HG02852 (cell line): ENCODE measurements at regions not wholly inside any gene's neighbourhood (a gene's known extent, or its start where the extent isn't known, plus 50 kb on each side); places are given as distances from the start of the nearest gene placed in this dataset.
"Not testable (repeated sequence)": the region's sequence is repeated elsewhere in the genome, so short reads cannot be mapped to it uniquely, and the experiment has no call there.

ENCODE experiments used
- ATAC-seq: cut with Tn5 transposase; IDR thresholded peaks from one replicate; pipeline ENCODE4 v1.9.1; 2021; ENCODE audit warnings: mild to moderate bottlenecking, moderate library complexity; ENCODE audit not compliant: unreplicated experiment

- ATAC-seq = no peak
These were observed 167.3 kb upstream of the GSE1 start for GRCh38 chr16:85445779-85446222.

GRCh38 chr16:85446951-85447692 lies 166.0 kb upstream of the GSE1 start:
- no peak for ATAC-seq

- no peak for ATAC-seq
These were observed 165.3 kb upstream of the GSE1 start for GRCh38 chr16:85447693-85448313.

- ATAC-seq = no peak
These were observed 164.4 kb upstream of the GSE1 start for GRCh38 chr16:85448557-85449190.

- no peak for ATAC-seq
These were observed 163.8 kb upstream of the GSE1 start for GRCh38 chr16:85449191-85449884.

GRCh38 chr16:85449885-85450245 lies 163.3 kb upstream of the GSE1 start:
- ATAC-seq = no peak

- not testable (repeated sequence) for ATAC-seq
These were observed 162.0 kb upstream of the GSE1 start for GRCh38 chr16:85451142-85451541.

GRCh38 chr16:85451641-85452363 lies 161.3 kb upstream of the GSE1 start:
- no peak for ATAC-seq

- no peak for ATAC-seq
These were observed 160.5 kb upstream of the GSE1 start for GRCh38 chr16:85452364-85453193.

GRCh38 chr16:85453194-85453678 lies 159.9 kb upstream of the GSE1 start:
- ATAC-seq = no peak

GRCh38 chr16:85453703-85454102 lies 159.4 kb upstream of the GSE1 start:
- ATAC-seq = no peak

- ATAC-seq = no peak
These were observed 158.8 kb upstream of the GSE1 start for GRCh38 chr16:85454171-85454872.

- no peak for ATAC-seq
These were observed 157.6 kb upstream of the GSE1 start for GRCh38 chr16:85455534-85455933.

- ATAC-seq = no peak
These were observed 155.8 kb upstream of the GSE1 start for GRCh38 chr16:85457366-85457765.

GRCh38 chr16:85458968-85459367 lies 154.2 kb upstream of the GSE1 start:
- no peak for ATAC-seq

- no peak for ATAC-seq
These were observed 153.4 kb upstream of the GSE1 start for GRCh38 chr16:85459529-85460251.

GRCh38 chr16:85460252-85461021 lies 152.7 kb upstream of the GSE1 start:
- no peak for ATAC-seq
